GM19023 (cell line): ENCODE measurements at regions not wholly inside any gene's neighbourhood (a gene's known extent, or its start where the extent isn't known, plus 50 kb on each side); places are given as distances from the start of the nearest gene placed in this dataset.
"Not testable (repeated sequence)": the region's sequence is repeated elsewhere in the genome, so short reads cannot be mapped to it uniquely, and the experiment has no call there.

ENCODE experiments used
- ATAC-seq: cut with Tn5 transposase; IDR thresholded peaks from one replicate; pipeline ENCODE4 v1.9.1; 2021; ENCODE audit warnings: mild to moderate bottlenecking, moderate library complexity; ENCODE audit not compliant: unreplicated experiment

DNA sequence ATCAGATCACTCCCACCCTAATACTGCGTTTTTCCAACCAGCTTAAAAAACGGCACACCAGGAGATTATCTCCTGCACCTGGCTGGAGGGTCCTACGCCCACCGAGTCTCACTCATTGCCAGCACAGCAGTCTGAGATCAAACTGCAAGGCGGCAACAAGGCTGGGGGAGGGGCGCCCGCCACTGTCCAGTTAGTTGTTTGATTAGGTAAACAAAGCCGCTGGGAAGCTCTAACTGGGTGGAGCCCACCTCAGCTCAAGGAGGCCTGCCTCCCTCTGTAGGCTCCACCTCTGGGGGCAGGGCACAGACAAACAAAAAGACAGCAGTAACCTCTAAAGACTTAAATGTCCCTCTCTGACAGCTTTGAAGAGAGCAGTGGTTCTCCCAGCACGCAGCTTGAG, 463.0 kb upstream of the CADM1 start:
- not testable (repeated sequence) for ATAC-seq

DNA sequence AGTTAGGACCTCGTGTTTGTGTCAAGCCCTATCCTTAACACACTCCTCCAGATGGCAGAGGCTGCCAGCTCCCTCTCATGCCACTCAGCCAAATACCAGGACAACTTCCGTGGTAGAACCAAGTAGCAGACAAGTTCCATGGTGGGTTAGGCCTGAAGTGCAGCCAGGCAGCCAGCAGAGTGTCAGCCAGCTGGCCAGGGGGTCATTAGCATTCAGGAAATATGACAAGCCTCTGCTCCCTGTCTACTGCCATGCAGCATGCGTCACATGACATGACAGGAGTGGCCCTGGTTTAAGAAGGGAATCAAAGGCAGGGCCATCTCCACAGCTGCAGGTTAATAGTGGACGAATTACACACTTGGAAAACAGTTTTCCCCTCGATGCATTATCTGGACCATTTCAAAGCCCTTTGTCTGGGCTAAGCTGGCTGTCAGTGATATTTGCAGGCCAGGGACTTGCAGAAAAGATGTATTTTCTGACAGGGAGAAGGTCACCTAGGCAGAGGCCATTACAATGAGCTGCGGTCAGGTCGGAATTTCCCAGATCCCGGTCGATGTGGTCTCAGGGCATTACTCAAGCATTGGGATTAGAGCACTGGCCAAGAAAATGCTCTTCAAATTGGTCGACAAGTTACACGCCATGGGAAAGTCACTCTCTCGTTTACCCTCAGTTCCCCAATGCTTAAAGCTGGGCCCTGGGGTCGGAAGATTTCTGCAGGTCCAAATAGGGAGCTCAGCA, 461.7 kb upstream of the CADM1 start:
- ATAC-seq = no peak

DNA sequence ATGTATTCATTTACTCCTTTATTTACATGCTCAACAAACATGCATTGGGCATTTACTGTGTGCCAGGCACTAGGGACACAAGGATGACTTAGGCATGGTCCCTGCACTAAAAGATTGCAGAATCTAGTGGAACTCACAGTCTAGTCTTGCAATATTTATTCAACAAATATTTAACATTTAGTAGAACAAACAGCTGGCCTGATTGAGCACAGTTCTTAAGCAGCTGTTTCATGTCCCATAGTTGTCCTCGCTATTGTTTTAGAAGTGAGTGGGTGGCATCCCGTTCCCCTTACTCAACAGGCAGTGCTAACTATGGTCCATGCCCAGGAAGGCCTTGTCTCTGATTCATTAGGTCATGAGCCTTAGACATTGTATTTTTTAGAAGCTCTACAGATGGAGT, 459.9 kb upstream of the CADM1 start:
- ATAC-seq = no peak

DNA sequence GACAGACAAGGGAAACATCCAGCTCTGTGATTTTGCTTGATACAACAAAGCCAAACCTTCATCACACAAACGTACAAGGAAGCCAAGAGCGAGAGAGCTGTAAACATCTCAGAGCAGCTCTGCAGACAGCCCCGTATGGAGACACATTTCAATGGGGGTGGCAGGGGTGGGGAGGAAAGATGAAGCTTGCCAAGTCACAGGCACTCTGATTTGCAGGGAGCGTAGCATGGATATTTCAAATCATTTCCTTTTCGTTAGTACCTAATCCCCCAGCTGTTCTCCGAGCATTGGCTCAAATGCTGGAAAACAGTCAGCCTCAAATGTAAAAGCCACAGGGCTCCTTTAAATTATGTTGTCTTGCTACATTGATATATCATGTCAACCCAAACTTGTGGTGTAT, 458.9 kb upstream of the CADM1 start:
- no peak for ATAC-seq

DNA sequence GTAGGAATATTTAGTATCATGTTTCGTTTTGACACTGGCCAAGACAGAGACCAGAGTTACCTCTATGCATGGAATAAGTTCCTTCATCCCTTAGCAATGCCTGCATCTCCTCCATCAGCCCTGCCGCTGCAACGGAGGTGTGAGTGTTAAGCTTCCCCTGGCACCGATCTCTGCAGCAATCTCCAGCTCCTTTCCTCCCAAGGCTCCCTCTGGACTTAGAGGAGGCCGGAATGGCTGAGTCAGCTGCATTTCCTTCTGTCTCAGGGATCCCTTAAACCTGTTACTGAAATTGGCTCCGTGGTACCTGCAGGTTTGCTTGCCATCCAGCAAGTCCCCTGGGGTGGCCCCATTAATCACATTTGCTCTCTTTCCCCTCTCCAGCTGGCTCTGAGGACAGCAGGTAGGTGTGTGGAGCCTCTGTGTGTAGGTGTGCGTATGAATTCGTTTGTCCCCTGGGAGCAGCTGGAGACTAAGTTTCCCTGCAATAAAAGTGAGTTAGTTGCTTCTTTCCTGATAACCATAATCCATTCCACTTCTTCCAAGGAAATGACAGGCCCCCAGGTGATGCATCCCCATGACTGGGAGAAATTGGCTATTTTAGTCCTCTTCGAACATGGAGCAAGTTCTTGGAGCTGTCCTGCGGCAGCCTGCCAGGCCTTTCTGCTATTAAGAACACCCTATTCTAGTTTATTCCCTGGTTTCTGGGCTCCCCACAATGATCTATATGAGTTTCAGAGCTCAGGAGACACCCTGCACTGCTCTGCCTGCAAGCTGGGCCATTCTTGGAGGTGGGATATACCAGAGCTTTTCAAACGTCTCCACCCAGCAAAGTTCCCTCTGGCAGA, 457.2 kb upstream of the CADM1 start:
- ATAC-seq = no peak

DNA sequence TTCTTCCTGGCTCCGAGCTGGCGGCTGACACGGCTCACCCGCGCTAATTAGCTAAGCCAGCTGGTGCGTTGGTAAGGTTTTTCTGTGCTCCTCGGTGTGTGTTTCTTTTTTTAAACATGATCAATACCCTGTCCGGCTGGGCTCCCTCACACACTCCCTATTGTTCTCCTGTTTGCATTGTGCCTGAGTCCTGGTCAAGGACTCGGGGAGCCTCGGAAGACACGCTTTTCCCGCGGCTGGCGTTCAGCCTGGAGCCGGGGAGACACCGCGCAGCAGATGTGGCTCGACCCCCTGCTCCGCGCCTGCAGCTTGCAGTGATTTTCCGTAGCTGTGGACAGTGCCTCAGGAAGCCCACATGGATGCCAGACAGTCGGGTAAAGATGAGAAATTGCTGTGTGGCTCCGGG, 454.9 kb upstream of the CADM1 start:
- no peak for ATAC-seq

DNA sequence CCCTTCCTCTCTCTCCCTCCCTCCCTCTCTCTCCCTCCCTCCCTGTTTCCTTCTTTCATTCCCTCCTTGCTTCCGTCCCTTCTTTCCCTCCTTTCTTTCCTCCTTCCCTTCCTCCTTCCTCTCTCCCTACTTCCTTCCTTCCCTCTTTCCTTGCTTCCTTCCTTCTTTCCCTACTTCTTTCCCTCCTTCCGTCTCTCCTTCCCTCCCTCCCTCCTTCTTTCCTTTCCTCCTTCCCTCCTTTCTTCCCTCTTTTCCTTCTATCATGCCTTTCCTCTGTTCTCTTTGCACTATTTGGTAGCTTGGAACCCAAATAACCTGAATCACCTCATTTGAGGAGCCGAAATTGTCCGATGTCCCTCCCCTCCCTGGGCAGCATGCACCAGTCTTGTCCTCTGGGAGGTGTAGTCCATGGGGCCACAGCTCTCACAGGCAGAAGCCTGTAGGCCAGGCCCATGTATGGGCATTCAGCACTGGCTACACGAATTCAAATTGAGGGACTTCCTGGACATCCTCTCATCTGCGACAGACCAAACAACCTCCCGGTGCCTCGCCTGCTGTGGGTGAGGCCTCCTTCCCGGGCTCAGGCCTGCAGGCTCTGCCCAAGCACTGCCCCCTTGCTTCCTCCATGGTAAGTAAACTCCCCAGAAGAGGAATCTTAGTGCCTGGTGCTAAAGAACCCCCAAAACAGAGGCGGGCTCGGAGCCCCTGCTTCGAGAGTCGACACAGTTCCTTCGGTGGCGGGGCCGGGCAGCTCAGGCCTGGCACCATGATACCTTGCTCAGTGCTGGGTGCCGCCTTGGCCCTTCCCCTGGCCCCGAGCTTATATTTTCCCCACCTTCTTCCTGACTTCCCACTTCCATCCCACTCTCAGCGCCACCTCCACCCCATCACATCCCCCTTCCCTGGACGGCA, 454.1 kb upstream of the CADM1 start:
- no peak for ATAC-seq

DNA sequence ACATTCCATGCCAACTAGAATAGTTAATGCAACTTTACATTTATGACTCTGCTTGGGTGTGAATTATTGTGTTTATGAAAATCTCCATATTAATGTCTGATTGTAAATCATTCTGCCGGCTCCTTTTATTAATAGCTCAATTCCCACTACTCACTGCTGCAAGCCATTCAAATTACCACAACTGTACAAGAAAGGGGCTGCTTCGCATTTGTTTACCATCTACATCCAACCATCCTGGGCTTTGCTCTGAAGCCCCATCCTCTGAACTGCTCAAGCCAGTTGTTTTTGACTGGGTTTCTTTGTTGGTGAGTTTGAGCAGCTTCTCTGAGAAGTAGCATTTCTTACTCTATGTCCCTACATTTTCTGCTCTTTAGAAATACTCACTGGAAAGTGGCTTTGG, 451.6 kb upstream of the CADM1 start:
- no peak for ATAC-seq

DNA sequence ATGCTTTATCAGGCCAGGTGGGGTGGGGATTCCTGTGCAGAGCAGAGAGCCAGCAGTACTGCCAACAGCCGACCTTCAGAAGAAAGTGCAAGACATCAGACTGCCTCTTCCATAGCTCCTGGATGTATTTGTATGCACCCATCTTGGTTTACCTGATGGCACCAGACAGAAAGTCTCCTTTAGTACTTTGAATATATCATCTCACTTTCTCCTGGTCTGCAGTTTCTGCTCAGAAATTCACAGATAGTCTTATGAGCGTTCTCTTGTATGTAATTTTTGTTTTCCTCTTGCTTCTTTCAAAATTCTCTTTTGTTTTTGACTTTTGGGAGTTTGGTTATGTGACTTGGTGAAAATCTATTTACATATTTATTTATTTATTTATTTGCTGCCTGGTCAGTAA, 446.4 kb upstream of the CADM1 start:
- ATAC-seq = no peak

DNA sequence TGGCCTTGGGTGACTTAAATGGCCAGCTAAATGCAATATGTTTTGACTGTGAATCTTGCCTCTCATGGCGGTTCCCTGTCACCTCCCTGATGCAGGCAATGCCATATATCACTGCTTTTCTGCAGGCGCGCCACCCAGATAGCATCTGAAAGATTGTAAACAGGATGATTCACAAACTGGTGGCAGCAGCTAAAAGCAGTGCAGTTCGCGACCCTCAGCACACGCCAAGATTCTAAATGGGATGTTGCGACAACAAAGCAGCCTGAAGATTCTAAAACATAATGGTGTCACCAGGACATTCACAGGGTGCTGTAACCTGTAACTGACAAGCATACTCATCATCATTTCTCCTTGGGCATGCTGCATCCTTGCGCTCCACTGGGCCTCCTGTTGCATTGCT, 440.4 kb upstream of the CADM1 start:
- no peak for ATAC-seq

DNA sequence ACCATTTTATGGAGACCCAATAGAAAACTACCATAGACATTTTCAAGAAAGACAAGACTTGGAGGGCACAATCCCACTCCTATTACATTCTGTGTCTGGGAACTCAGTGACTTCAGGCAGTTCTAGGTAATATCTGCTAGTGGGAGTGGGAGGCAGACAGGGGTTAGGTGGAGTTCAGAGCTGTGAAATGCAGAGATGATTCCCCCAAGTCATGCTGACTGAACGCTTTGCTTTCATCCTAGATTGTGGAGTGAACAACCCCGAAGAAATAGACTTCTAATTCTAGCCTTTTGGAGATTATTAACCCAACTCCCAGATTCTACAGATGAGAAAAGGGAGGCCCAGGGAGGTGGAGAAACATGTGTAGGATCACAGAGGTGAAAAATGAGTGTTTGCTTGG, 437.8 kb upstream of the CADM1 start:
- ATAC-seq = no peak

DNA sequence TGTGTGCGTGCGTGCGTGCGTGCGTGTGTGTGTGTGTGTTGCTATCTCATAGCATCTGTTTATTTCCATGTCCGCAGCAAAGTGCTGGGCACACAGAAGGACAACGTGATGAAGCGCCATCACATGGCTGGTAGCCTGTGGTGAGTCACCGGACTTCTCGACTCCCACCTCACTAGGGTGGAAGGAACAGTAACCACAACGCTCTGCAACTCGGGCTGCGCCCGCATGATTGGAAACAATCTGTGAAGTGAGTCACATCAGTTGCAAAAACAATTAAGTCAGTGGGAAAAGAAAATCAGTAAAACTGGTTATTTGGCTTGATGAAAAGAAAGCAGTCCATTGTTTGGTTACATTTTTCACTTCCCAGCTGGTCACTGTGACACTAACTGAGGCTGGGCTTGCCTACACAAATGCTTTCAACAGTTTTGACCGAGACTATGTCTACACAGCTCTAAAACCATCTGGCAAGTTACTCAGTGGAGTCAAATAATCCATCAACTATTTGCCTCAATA, 437.3 kb upstream of the CADM1 start:
- ATAC-seq = no peak

DNA sequence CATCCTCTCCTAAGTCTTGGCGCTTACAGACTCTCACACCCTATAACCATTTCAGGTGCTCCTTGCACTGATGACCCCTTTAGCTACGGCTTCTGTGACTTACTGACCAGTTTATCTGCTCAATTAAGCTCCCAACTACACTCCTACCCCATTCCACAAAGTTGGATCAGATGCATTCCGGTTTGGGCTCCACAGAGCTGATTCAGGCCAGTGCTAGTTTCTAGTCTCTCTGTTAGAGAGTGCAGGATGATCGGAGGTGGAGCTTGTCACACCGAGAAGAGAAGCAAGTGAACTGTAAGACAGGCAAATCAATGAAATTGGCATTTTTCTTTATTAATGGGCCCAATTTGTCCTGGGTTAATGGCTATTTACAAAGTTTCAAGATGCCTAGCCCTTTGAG, 436.8 kb upstream of the CADM1 start:
- no peak for ATAC-seq

DNA sequence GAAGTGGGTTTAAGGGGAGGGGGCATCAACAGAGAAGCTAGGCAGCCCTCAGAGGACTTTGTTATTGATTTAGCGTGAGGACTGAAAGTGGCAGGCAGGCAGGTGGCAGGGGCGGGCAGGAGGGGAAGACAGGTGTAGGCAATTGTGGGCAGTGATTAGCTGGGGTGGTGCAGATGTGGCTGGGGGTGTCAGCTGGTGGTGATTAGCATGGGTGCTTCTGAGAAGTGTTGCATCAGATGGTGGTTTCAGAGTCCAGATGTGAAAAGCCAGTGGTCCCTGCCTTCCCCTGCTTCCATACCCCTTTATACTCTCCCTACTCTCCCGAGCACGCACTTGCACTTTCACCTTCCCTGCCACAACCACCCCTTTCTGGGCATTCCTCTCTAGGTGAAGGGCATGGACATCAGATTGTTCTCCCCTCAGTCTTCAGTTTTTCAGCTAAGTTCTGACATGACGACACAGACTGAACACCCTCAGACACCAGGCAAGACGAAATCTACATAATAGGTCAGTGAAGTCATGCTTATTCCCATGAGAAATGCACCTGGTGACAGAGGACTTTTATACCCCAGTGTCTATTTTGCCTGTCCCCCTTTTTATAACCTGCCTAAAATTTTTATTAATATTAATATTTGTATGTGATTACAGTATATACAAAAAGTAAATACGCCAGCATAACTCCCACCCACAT, 435.7 kb upstream of the CADM1 start:
- peak; percentile 55 for ATAC-seq

DNA sequence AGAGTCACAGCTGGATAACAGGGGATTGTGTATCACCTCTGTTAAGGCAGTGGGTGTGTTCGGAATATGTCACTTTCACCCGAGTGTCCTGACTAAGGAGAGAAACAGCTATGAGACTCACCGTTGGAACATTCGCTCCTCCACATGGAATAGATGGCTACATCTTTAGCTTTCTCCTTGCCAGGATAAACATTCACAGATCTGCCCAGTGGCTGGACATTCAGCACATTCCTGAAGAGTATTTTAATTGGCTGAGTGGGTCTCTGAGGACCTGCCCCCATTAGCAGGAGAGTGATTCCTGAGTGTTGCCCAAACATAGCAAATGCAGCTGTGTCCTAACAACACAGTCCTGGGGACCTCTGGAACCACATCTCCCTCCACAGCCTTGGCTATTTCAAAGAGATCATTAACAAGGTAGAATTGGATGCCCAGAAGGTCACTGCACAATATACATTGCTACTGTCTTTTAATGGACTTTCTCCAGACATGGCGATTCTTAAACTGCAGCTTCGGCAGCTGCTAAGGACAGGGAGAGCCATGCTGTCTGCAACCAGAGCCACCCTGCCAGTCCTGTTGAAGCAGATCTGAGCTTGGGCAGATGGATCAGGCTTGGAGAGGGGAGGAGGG, 435.0 kb upstream of the CADM1 start:
- ATAC-seq = no peak

DNA sequence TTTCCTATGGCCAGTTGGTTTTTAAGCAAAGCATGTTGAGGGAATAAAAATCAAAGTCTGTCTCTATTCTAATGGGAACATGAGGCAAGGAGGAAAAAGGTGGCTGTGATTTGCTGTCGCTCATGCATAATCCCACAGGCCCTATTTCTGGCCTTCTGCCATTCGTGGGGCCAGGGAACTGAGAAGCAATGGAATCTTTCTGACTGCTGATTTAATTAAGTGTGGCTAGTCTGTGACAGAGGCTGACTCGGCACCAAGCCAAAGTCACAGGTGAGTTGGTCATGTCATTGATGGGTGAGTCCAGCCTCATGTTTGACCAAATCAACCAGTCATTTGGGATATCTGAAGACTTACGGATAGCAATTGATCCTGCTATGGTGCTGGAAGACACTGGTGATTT, 429.3 kb upstream of the CADM1 start:
- no peak for ATAC-seq

DNA sequence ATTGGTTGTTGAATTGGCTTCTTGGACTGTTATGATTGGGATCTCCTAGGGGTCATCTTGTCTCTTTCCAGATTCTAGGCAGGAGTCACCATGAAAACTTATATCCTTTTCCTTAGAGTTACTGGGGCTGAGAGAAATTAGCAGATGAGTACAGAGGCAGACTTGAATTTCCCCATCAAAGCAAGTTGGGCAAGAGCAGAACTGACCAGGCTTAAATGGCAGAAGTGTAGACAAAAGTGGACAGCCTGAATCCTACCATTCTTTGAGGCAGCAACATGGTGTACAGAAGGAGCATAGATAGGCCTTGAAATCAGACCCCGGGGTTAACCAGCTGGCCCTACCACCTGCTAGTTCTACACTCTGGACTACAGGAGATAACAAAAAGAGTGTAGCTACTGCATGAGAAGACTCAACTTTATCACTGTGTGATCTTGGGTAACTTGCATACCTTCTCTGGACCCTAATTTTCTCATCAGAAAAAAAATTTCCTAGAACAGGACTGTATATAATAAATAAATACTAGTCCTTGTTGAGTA, 427.4 kb upstream of the CADM1 start:
- no peak for ATAC-seq

DNA sequence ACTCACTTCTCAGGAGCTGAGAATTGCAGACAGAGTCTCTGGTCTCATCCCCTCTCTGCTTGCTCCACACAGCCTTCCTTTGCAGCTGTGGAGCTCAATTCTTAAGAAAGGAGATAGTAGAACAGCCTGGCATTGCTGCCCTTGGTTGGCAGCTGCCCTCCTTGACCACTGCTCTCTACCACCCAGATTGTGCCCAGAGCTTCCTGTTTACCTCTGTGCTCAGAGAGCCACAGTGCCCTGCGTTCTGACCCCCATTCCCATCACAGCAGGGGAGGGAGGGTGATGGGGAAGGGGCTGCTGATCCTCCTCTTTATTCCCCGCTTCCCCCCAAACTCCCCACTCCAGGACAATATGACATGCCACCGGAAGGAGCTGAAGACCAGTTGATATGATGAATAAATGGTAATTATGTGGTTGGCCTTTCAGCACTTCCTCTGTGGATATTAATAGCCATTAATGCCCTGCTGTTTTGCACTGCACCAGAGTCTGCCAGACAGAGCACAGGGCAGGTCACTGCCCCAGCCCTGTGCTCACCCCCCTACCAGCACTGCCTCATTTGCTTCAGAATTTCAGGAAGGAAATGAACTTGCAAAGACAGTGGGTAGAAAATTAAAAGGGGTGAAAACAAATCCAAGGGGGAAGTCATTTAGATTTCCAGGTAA, 426.8 kb upstream of the CADM1 start:
- peak; percentile 40 for ATAC-seq

DNA sequence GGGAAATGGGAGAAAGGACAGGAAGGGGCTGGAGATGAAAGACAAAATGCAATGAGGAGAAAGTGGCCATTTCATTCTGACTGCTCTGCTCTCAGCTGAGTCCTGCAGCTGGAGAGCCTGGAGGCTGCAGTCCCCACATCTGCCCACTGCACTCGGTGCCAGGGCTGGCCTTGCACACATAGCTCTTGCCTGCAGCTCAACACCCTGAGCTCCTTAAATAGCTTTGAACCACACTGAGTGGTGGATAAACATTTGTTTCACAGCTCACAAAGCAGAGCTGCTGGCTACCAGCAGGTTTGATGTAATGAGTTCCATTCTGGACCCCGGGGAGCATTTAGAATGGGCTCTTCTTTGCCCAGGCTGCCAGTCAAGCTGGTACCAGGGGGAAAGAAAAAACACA, 426.1 kb upstream of the CADM1 start:
- ATAC-seq = no peak
